ENCODE measurements at regions not wholly inside any gene's neighbourhood (a gene's known extent, or its start where the extent isn't known, plus 50 kb on each side); places are given as distances from the start of the nearest gene placed in this dataset.
"Not testable (repeated sequence)": the region's sequence is repeated elsewhere in the genome, so short reads cannot be mapped to it uniquely, and the experiment has no call there.

GRCh38 chr15:46059921-46060594, 425.2 kb downstream of the SQOR start:
- DNase-seq = no peak
- Histone ChIP-seq H3K27me3 (replicated peaks; ENCODE audit: control insufficient read depth, insufficient read depth, low read length, poor library complexity, severe bottlenecking) (no peaks in the 10 kb centered on the region), H3K4me1 (ENCODE audit: control insufficient read depth, insufficient read depth, low read length, poor library complexity, severe bottlenecking) (no peaks in the 10 kb centered on the region), H3K27ac (ENCODE audit: insufficient read depth, low read length, poor library complexity, severe bottlenecking) (no peak overlapping the region), H3K36me3 (ENCODE audit: control insufficient read depth, insufficient read depth, low read length) (no peaks in the 10 kb centered on the region), H3K9me3 (ENCODE audit: control insufficient read depth, low read length) (no peaks in the 10 kb centered on the region), H3K4me3 (ENCODE audit: insufficient read depth, low read depth, low read length, poor library complexity, severe bottlenecking) (no peak overlapping the region)

GRCh38 chr15:46061002-46061401, 426.2 kb downstream of the SQOR start:
- Histone ChIP-seq H3K27me3 (replicated peaks; ENCODE audit: control insufficient read depth, insufficient read depth, low read length, poor library complexity, severe bottlenecking) (no peaks in the 10 kb centered on the region), H3K4me3 (ENCODE audit: insufficient read depth, low read depth, low read length, poor library complexity, severe bottlenecking) (no peak overlapping the region), H3K27ac (ENCODE audit: insufficient read depth, low read length, poor library complexity, severe bottlenecking) (no peak overlapping the region), H3K9me3 (ENCODE audit: control insufficient read depth, low read length) (no peaks in the 10 kb centered on the region), H3K4me1 (ENCODE audit: control insufficient read depth, insufficient read depth, low read length, poor library complexity, severe bottlenecking) (no peaks in the 10 kb centered on the region), H3K36me3 (ENCODE audit: control insufficient read depth, insufficient read depth, low read length) (no peaks in the 10 kb centered on the region)
- no peak for DNase-seq

GRCh38 chr15:46077220-46077619, 442.4 kb downstream of the SQOR start:
- H3K4me3 ChIP-seq (ENCODE audit: insufficient read depth, low read depth, low read length, poor library complexity, severe bottlenecking) = no peak overlapping the region
- H3K27ac ChIP-seq (ENCODE audit: insufficient read depth, low read length, poor library complexity, severe bottlenecking) = no peak overlapping the region
- no peaks in the 10 kb centered on the region for H3K36me3 ChIP-seq (ENCODE audit: control insufficient read depth, insufficient read depth, low read length)
- no peak for DNase-seq
- H3K9me3 ChIP-seq (ENCODE audit: control insufficient read depth, low read length) = no peaks in the 10 kb centered on the region
- H3K27me3 ChIP-seq (replicated peaks; ENCODE audit: control insufficient read depth, insufficient read depth, low read length, poor library complexity, severe bottlenecking) = no peaks in the 10 kb centered on the region
- no peaks in the 10 kb centered on the region for H3K4me1 ChIP-seq (ENCODE audit: control insufficient read depth, insufficient read depth, low read length, poor library complexity, severe bottlenecking)

- Histone ChIP-seq H3K9me3 (ENCODE audit: control insufficient read depth, low read length) (no peaks in the 10 kb centered on the region), H3K36me3 (ENCODE audit: control insufficient read depth, insufficient read depth, low read length) (no peaks in the 10 kb centered on the region), H3K27me3 (replicated peaks; ENCODE audit: control insufficient read depth, insufficient read depth, low read length, poor library complexity, severe bottlenecking) (no peaks in the 10 kb centered on the region), H3K27ac (ENCODE audit: insufficient read depth, low read length, poor library complexity, severe bottlenecking) (no peak overlapping the region), H3K4me1 (ENCODE audit: control insufficient read depth, insufficient read depth, low read length, poor library complexity, severe bottlenecking) (no peaks in the 10 kb centered on the region), H3K4me3 (ENCODE audit: insufficient read depth, low read depth, low read length, poor library complexity, severe bottlenecking) (no peak overlapping the region)
- DNase-seq = no peak
Measured at GRCh38 chr15:46079046-46079445, 444.2 kb downstream of the SQOR start.

- no peaks in the 10 kb centered on the region for H3K36me3 ChIP-seq (ENCODE audit: control insufficient read depth, insufficient read depth, low read length)
- no peaks in the 10 kb centered on the region for H3K27me3 ChIP-seq (replicated peaks; ENCODE audit: control insufficient read depth, insufficient read depth, low read length, poor library complexity, severe bottlenecking)
- H3K9me3 ChIP-seq (ENCODE audit: control insufficient read depth, low read length) = no peaks in the 10 kb centered on the region
- no peak overlapping the region for H3K4me3 ChIP-seq (ENCODE audit: insufficient read depth, low read depth, low read length, poor library complexity, severe bottlenecking)
- DNase-seq = no peak
- no peaks in the 10 kb centered on the region for H3K4me1 ChIP-seq (ENCODE audit: control insufficient read depth, insufficient read depth, low read length, poor library complexity, severe bottlenecking)
- no peak overlapping the region for H3K27ac ChIP-seq (ENCODE audit: insufficient read depth, low read length, poor library complexity, severe bottlenecking)
Measured at GRCh38 chr15:46080016-46080415, 445.2 kb downstream of the SQOR start.

- Histone ChIP-seq H3K27me3 (replicated peaks; ENCODE audit: control insufficient read depth, insufficient read depth, low read length, poor library complexity, severe bottlenecking) (no peaks in the 10 kb centered on the region), H3K4me3 (ENCODE audit: insufficient read depth, low read depth, low read length, poor library complexity, severe bottlenecking) (no peak overlapping the region), H3K4me1 (ENCODE audit: control insufficient read depth, insufficient read depth, low read length, poor library complexity, severe bottlenecking) (no peaks in the 10 kb centered on the region), H3K36me3 (ENCODE audit: control insufficient read depth, insufficient read depth, low read length) (no peaks in the 10 kb centered on the region), H3K27ac (ENCODE audit: insufficient read depth, low read length, poor library complexity, severe bottlenecking) (no peak overlapping the region), H3K9me3 (ENCODE audit: control insufficient read depth, low read length) (no peaks in the 10 kb centered on the region)
- DNase-seq = no peak
Measured at GRCh38 chr15:46088486-46089445, 453.9 kb downstream of the SQOR start.

- Histone ChIP-seq H3K9me3 (ENCODE audit: control insufficient read depth, low read length) (no peaks in the 10 kb centered on the region), H3K36me3 (ENCODE audit: control insufficient read depth, insufficient read depth, low read length) (no peaks in the 10 kb centered on the region), H3K27me3 (replicated peaks; ENCODE audit: control insufficient read depth, insufficient read depth, low read length, poor library complexity, severe bottlenecking) (no peaks in the 10 kb centered on the region), H3K4me3 (ENCODE audit: insufficient read depth, low read depth, low read length, poor library complexity, severe bottlenecking) (no peak overlapping the region), H3K27ac (ENCODE audit: insufficient read depth, low read length, poor library complexity, severe bottlenecking) (no peak overlapping the region), H3K4me1 (ENCODE audit: control insufficient read depth, insufficient read depth, low read length, poor library complexity, severe bottlenecking) (no peaks in the 10 kb centered on the region)
- no peak for DNase-seq
Measured at GRCh38 chr15:46089467-46089935, 454.7 kb downstream of the SQOR start.

GRCh38 chr15:46091860-46092450, 457.1 kb downstream of the SQOR start:
- H3K4me3 ChIP-seq (ENCODE audit: insufficient read depth, low read depth, low read length, poor library complexity, severe bottlenecking) = no peak overlapping the region
- H3K27ac ChIP-seq (ENCODE audit: insufficient read depth, low read length, poor library complexity, severe bottlenecking) = no peak overlapping the region
- DNase-seq = no peak
- no peaks in the 10 kb centered on the region for H3K27me3 ChIP-seq (replicated peaks; ENCODE audit: control insufficient read depth, insufficient read depth, low read length, poor library complexity, severe bottlenecking)
- H3K36me3 ChIP-seq (ENCODE audit: control insufficient read depth, insufficient read depth, low read length) = no peaks in the 10 kb centered on the region
- H3K9me3 ChIP-seq (ENCODE audit: control insufficient read depth, low read length) = no peaks in the 10 kb centered on the region
- no peaks in the 10 kb centered on the region for H3K4me1 ChIP-seq (ENCODE audit: control insufficient read depth, insufficient read depth, low read length, poor library complexity, severe bottlenecking)

- H3K4me1 ChIP-seq (ENCODE audit: control insufficient read depth, insufficient read depth, low read length, poor library complexity, severe bottlenecking); H3K4me3 ChIP-seq (ENCODE audit: insufficient read depth, low read depth, low read length, poor library complexity, severe bottlenecking): not testable (repeated sequence)
Measured at GRCh38 chr15:46098006-46098405, 463.2 kb downstream of the SQOR start.

GRCh38 chr15:46110755-46111154, 475.9 kb downstream of the SQOR start:
- DNase-seq = no peak
- no peaks in the 10 kb centered on the region for H3K36me3 ChIP-seq (ENCODE audit: control insufficient read depth, insufficient read depth, low read length)
- no peak overlapping the region for H3K27ac ChIP-seq (ENCODE audit: insufficient read depth, low read length, poor library complexity, severe bottlenecking)
- H3K4me3 ChIP-seq (ENCODE audit: insufficient read depth, low read depth, low read length, poor library complexity, severe bottlenecking) = no peak overlapping the region
- no peaks in the 10 kb centered on the region for H3K9me3 ChIP-seq (ENCODE audit: control insufficient read depth, low read length)
- H3K27me3 ChIP-seq (replicated peaks; ENCODE audit: control insufficient read depth, insufficient read depth, low read length, poor library complexity, severe bottlenecking) = no peaks in the 10 kb centered on the region
- no peaks in the 10 kb centered on the region for H3K4me1 ChIP-seq (ENCODE audit: control insufficient read depth, insufficient read depth, low read length, poor library complexity, severe bottlenecking)

More at GRCh38 chr15:46098006-46098405, 463.2 kb downstream of the SQOR start:
- not testable (repeated sequence) for H3K27ac ChIP-seq (ENCODE audit: insufficient read depth, low read length, poor library complexity, severe bottlenecking); H3K27me3 ChIP-seq (replicated peaks; ENCODE audit: control insufficient read depth, insufficient read depth, low read length, poor library complexity, severe bottlenecking); H3K36me3 ChIP-seq (ENCODE audit: control insufficient read depth, insufficient read depth, low read length); H3K9me3 ChIP-seq (ENCODE audit: control insufficient read depth, low read length); DNase-seq
